WERI-Rb-1 (cell line): ENCODE measurements at regions not wholly inside any gene's neighbourhood (a gene's known extent, or its start where the extent isn't known, plus 50 kb on each side); places are given as distances from the start of the nearest gene placed in this dataset.

Source experiments
- DNase-seq: peaks from one replicate; pipeline ENCODE4 v3.0.0-alpha.2; 2020
- H3K27ac ChIP-seq: fragments of 250-450 bp; sonication (Bioruptor Pico); 2 replicates; pipeline ENCODE4 v1.5.1; 2020; ENCODE audit warnings: mild to moderate bottlenecking, moderate library complexity
- H3K27me3 ChIP-seq: fragments of 250-450 bp; sonication (Bioruptor Pico); 2 replicates; pipeline ENCODE4 v1.5.1; 2021; ENCODE audit warnings: mild to moderate bottlenecking, low read depth, moderate library complexity; ENCODE audit not compliant: insufficient read depth, severe bottlenecking
- H3K36me3 ChIP-seq: fragments of 250-450 bp; sonication (Bioruptor Pico); 2 replicates; pipeline ENCODE4 v1.5.1; 2020; ENCODE audit warnings: mild to moderate bottlenecking, moderate library complexity
- H3K4me3 ChIP-seq: 2 replicates; pipeline ENCODE4 v1.5.1; 2011; ENCODE audit warnings: low read depth, mild to moderate bottlenecking, control low read depth, low read length
- H3K9me3 ChIP-seq: fragments of 250-450 bp; sonication (Bioruptor Pico); 2 replicates; pipeline ENCODE4 v1.5.1; 2021; ENCODE audit warnings: mild to moderate bottlenecking, moderate library complexity; ENCODE audit not compliant: severe bottlenecking
- TF ChIP-seq, protein P1 (sequence below): IDR thresholded peaks from 2 replicates; pipeline ENCODE4 v1.5.1; 2011; ENCODE audit warnings: low read depth, mild to moderate bottlenecking, control low read depth, inconsistent platforms, low read length

DNA sequence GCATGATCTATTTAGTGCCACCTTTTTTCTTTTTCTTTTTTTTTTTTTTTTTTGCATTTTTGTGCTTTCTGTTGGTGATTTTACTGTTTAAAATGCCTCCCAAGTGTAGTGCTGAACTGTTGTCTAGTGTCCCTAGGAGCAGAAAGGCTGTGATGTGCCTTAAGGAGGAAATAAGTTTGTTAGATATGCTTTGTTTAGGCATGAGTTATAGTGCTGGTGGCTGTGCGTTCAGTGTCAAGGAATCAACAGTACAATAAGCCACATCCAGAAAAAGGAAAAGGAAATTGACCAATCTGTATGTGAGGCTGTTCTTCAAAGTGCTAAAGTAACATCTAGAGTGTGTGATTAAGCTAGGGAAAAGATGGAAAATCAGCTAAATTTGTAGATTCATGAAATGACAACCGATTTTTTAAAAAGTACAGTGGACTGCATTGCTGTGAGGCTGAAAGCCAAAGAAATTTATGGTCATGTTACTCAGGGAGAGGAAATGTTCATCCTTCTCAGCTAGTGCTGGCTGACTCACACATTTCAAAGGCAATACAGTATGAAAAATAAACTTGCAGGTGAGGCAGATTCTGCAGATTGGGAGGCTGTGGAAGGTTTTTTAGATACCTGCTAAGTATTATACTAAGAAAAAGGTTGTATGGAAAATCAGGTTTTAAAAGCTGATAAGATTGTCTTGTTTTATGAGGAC, 122.7 kb upstream of the ADCY1 start:
- H3K4me3 ChIP-seq, result no peak overlapping the region
- no peak overlapping the region for H3K27ac ChIP-seq
- TF ChIP-seq, protein P1, sequence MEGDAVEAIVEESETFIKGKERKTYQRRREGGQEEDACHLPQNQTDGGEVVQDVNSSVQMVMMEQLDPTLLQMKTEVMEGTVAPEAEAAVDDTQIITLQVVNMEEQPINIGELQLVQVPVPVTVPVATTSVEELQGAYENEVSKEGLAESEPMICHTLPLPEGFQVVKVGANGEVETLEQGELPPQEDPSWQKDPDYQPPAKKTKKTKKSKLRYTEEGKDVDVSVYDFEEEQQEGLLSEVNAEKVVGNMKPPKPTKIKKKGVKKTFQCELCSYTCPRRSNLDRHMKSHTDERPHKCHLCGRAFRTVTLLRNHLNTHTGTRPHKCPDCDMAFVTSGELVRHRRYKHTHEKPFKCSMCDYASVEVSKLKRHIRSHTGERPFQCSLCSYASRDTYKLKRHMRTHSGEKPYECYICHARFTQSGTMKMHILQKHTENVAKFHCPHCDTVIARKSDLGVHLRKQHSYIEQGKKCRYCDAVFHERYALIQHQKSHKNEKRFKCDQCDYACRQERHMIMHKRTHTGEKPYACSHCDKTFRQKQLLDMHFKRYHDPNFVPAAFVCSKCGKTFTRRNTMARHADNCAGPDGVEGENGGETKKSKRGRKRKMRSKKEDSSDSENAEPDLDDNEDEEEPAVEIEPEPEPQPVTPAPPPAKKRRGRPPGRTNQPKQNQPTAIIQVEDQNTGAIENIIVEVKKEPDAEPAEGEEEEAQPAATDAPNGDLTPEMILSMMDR, result no peak
- H3K27me3 ChIP-seq, result no peaks in the 10 kb centered on the region
- H3K36me3 ChIP-seq, result no peaks in the 10 kb centered on the region
- DNase-seq, result no peak
- no peaks in the 10 kb centered on the region for H3K9me3 ChIP-seq

DNA sequence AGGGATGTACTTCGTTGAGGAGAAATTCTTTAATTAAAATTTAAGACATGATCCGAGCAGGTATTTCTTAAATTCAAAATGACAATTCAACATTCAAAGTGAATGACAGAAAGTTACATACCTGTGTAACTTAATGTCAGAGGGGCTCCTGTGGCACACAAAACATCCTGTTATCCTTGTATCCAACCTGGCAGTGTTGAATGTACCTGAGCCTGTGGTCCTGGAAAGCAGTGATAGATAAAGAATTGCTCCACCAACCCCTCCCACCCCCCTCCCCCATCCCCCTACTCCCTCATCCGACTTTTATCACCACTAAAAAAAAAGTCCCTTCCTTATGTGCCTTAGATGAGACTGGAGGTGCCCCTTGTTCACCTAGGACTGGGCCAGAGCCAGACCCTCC, 119.4 kb upstream of the ADCY1 start:
- Histone ChIP-seq H3K27ac (no peak overlapping the region), H3K9me3 (no peaks in the 10 kb centered on the region), H3K27me3 (no peaks in the 10 kb centered on the region), H3K4me3 (no peak overlapping the region), H3K36me3 (no peaks in the 10 kb centered on the region)
- TF ChIP-seq, protein P1, result no peak
- DNase-seq, result no peak

DNA sequence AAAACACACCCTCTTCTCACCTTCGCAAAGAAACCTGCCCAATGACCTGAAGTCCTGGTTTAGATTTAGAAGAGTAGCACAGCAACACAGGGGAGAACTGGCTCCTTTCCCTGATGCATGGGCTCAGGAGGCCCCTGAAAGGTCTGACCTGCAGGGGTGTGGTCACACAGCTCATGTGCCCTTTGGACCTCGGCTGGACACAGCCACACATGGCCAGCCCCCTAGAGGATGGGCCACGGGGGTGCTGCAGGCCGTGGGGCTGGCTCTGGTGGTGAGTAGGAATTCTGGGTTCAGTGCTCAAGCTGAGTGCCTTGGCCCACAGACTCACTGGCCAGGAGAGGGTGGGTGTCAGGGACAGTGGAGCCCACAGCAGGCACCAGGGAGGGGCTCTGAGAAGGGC, 118.5 kb upstream of the ADCY1 start:
- Histone ChIP-seq H3K9me3 (no peaks in the 10 kb centered on the region), H3K27me3 (no peaks in the 10 kb centered on the region), H3K36me3 (no peaks in the 10 kb centered on the region), H3K27ac (no peak overlapping the region), H3K4me3 (no peak overlapping the region)
- TF ChIP-seq, protein P1, result no peak
- no peak for DNase-seq

DNA sequence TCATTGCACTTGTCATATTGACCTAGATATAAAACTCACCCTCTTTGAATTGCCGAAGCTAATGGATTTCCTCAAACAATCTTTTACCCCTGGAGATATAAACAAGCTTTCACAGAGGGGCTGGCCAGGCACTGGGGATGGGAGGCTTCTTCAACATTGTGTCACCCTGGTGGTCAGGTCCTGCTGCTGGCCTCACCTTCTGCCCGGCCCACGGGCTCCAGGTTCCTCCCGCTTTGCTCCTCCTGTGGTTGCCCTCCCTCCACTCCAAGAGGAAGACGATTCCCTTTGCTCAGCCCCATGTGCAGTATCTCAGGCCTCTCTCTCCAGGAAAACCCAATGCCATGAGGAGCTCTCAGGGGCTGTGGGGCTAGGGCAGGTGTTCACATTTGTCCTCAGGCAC, 118.1 kb upstream of the ADCY1 start:
- Histone ChIP-seq H3K9me3 (no peaks in the 10 kb centered on the region), H3K4me3 (no peak overlapping the region), H3K27me3 (no peaks in the 10 kb centered on the region), H3K27ac (no peak overlapping the region), H3K36me3 (no peaks in the 10 kb centered on the region)
- DNase-seq, result no peak
- TF ChIP-seq, protein P1, result no peak

DNA sequence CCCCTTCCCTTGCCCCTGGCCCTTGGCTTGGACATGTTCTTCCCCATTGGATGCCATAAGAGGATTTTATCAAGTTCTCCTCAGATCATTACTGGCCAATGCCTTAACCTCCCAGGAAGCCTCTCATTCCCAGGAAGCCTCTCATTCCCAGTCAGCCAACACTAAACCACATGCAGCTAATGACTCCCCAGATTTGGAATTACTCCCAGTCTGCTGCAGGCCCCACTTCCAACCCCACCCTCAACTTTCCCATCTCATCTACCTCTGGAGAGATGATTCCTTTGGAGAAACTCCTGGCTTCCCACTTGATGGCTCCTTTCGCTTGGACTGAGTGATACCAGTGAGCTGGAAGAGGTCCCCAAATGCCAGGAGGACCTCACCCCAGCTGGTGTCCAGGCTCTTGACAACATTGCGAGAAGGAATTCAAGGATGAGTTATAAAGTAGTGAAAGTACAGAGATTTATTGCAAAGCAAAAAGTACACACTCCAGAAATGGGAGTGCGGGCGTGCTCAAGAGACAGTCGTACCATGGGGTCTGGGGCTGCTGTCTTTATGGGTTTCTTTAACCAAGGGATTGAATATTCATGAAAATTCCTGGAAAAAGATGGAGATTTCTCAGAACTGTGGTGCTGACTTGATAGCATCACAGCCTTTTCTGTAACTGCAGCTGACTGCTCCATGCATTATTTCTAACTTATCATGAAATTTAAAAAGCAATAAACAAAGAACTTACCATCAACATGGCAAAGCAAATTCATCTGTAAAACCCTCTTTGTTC, 117.2 kb upstream of the ADCY1 start:
- DNase-seq, result no peak
- no peaks in the 10 kb centered on the region for H3K9me3 ChIP-seq
- no peaks in the 10 kb centered on the region for H3K36me3 ChIP-seq
- no peaks in the 10 kb centered on the region for H3K27me3 ChIP-seq
- TF ChIP-seq, protein P1, result no peak
- H3K27ac ChIP-seq, result no peak overlapping the region
- H3K4me3 ChIP-seq, result no peak overlapping the region
